SU-DHL-6 (cell line): ENCODE measurements at regions not wholly inside any gene's neighbourhood (a gene's known extent, or its start where the extent isn't known, plus 50 kb on each side); places are given as distances from the start of the nearest gene placed in this dataset.

ENCODE experiments used
- H2AFZ ChIP-seq: fragments of 200-600 bp; sonication (generic); 2 replicates; pipeline ENCODE4 v1.6.1; 2014; ENCODE audit warnings: low read depth, mild to moderate bottlenecking, moderate library complexity, mixed read lengths, antibody characterized with exemption, low read length; ENCODE audit not compliant: severe bottlenecking
- H3F3A ChIP-seq: fragments of 200-600 bp; shearing (Covaris generic); 2 replicates; pipeline ENCODE4 v1.6.0; 2016; ENCODE audit warnings: antibody characterized with exemption, mild to moderate bottlenecking; ENCODE audit not compliant: insufficient read depth
- H3K27ac ChIP-seq: fragments of 200-600 bp; sonication (generic); 2 replicates; pipeline ENCODE4 v1.5.1; 2016; ENCODE audit warnings: low read depth, mild to moderate bottlenecking, low read length, moderate library complexity, mixed read lengths
- H3K27me3 ChIP-seq: fragments of 200-600 bp; sonication (generic), shearing (Covaris generic); 2 replicates; pipeline ENCODE4 v1.6.0; 2014; ENCODE audit warnings: mild to moderate bottlenecking, low read length
- H3K36me3 ChIP-seq: fragments of 200-600 bp; sonication (generic); 2 replicates; pipeline ENCODE4 v1.6.1; 2014; ENCODE audit warnings: mild to moderate bottlenecking, low read length, mixed read lengths
- H3K4me2 ChIP-seq: fragments of 300-600, 200-600 bp; shearing (Covaris generic), sonication (generic); 2 replicates; pipeline ENCODE4 v1.6.0; 2014; ENCODE audit warnings: low read length, low read depth, mild to moderate bottlenecking; ENCODE audit not compliant: poor library complexity, severe bottlenecking
- H3K4me3 ChIP-seq: fragments of 200-600 bp; sonication (generic); 2 replicates; pipeline ENCODE4 v1.5.1; 2014; ENCODE audit warnings: antibody characterized with exemption, low read length, mild to moderate bottlenecking, mixed read lengths; ENCODE audit not compliant: insufficient read depth, poor library complexity, severe bottlenecking
- H3K79me2 ChIP-seq: fragments of 200-600 bp; sonication (generic); 2 replicates; pipeline ENCODE4 v1.6.1; 2014; ENCODE audit warnings: mild to moderate bottlenecking, low read length, moderate library complexity; ENCODE audit not compliant: insufficient read depth
- H3K9ac ChIP-seq: fragments of 200-600 bp; sonication (generic); 2 replicates; pipeline ENCODE4 v1.7.0; 2014; ENCODE audit warnings: mild to moderate bottlenecking, low read length
- H3K9me2 ChIP-seq: fragments of 200-600 bp; sonication (generic); replicated peaks from 2 replicates; pipeline ENCODE4 v1.6.1; 2014; ENCODE audit warnings: low read length; ENCODE audit not compliant: insufficient read depth
- H3K9me3 ChIP-seq: fragments of 200-600 bp; sonication (generic); 2 replicates; pipeline ENCODE4 v1.6.1; 2014; ENCODE audit warnings: low read length, mixed read lengths; ENCODE audit not compliant: insufficient read depth
- H4K20me1 ChIP-seq: fragments of 200-600 bp; sonication (generic); 2 replicates; pipeline ENCODE4 v1.6.1; 2014; ENCODE audit warnings: low read depth, mild to moderate bottlenecking, antibody characterized with exemption, low read length, moderate library complexity, mixed read lengths
- EZH2phosphoT487 ChIP-seq: fragments of 200-600 bp; sonication (generic), shearing (Covaris generic); conservative IDR thresholded peaks from 2 replicates; pipeline ENCODE4 v1.6.1; 2018; ENCODE audit warnings: mild to moderate bottlenecking, antibody characterized with exemption, low read length, moderate library complexity, mixed read lengths
- TF ChIP-seq, protein P1 (sequence below): fragments of 200-600 bp; sonication (generic); IDR thresholded peaks from one replicate; pipeline ENCODE4 v1.5.1; 2017; ENCODE audit warnings: antibody characterized with exemption, mild to moderate bottlenecking, low read length, moderate library complexity; ENCODE audit not compliant: insufficient read depth, poor library complexity, severe bottlenecking

DNA sequence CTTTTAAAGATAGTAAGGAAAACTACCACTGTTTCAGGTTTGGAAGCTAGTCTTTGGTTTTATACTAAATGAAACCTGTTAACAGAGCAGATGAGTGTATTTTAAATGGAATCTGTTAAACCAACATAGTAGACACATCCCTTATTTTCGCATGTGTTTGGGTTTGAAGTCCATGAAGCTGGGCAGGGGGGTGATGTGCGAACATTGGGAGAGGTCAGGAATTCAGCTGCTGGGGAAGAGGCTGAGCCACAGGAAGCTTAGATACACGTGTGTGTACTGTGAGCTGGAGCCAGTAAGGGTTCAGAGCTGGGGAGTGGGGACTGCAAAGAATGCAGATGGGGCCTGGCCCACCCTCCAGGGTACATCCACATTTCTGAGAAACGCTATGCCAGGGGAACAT lies 176.9 kb downstream of the VAPA start:
- H3K36me3 ChIP-seq = no peaks in the 10 kb centered on the region
- H3F3A ChIP-seq = no peaks in the 10 kb centered on the region
- no peaks in the 10 kb centered on the region for H3K9me2 ChIP-seq
- no peak for TF ChIP-seq EZH2phosphoT487
- TF ChIP-seq, protein P1, sequence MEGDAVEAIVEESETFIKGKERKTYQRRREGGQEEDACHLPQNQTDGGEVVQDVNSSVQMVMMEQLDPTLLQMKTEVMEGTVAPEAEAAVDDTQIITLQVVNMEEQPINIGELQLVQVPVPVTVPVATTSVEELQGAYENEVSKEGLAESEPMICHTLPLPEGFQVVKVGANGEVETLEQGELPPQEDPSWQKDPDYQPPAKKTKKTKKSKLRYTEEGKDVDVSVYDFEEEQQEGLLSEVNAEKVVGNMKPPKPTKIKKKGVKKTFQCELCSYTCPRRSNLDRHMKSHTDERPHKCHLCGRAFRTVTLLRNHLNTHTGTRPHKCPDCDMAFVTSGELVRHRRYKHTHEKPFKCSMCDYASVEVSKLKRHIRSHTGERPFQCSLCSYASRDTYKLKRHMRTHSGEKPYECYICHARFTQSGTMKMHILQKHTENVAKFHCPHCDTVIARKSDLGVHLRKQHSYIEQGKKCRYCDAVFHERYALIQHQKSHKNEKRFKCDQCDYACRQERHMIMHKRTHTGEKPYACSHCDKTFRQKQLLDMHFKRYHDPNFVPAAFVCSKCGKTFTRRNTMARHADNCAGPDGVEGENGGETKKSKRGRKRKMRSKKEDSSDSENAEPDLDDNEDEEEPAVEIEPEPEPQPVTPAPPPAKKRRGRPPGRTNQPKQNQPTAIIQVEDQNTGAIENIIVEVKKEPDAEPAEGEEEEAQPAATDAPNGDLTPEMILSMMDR = no peak
- no peak overlapping the region for H3K4me2 ChIP-seq
- H3K79me2 ChIP-seq = no peaks in the 10 kb centered on the region
- H2AFZ ChIP-seq = no peak overlapping the region
- no peaks in the 10 kb centered on the region for H4K20me1 ChIP-seq
- no peaks in the 10 kb centered on the region for H3K27me3 ChIP-seq
- no peak overlapping the region for H3K9ac ChIP-seq
- no peak overlapping the region for H3K4me3 ChIP-seq
- H3K9me3 ChIP-seq = no peaks in the 10 kb centered on the region
- no peak overlapping the region for H3K27ac ChIP-seq

DNA sequence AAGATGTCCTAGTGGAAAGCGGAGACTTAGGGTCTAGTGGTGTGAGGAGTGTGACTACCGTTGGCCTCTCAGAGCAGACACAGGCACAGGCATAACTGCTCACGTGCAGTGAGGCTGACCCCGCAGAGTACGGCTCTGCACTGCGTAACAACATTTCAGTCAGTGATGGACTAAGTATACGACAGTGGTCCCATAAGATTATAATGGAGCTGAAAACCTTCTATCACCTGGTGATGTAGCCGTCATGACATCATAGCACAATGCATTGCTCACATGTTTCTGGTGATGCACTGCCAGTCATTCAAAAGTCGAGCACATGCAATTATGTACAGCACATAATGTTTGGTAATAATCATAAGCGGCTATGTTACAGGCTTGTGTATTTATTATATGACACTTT lies 179.6 kb downstream of the VAPA start:
- Histone ChIP-seq H3K9ac (no peak overlapping the region), H4K20me1 (no peaks in the 10 kb centered on the region), H3K27me3 (no peaks in the 10 kb centered on the region), H2AFZ (no peak overlapping the region), H3K36me3 (no peaks in the 10 kb centered on the region), H3K27ac (no peak overlapping the region), H3F3A (no peaks in the 10 kb centered on the region), H3K4me2 (no peak overlapping the region), H3K4me3 (no peak overlapping the region), H3K9me3 (no peaks in the 10 kb centered on the region), H3K9me2 (no peaks in the 10 kb centered on the region), H3K79me2 (no peaks in the 10 kb centered on the region)
- TF ChIP-seq, protein P1 = no peak
- no peak for TF ChIP-seq EZH2phosphoT487

DNA sequence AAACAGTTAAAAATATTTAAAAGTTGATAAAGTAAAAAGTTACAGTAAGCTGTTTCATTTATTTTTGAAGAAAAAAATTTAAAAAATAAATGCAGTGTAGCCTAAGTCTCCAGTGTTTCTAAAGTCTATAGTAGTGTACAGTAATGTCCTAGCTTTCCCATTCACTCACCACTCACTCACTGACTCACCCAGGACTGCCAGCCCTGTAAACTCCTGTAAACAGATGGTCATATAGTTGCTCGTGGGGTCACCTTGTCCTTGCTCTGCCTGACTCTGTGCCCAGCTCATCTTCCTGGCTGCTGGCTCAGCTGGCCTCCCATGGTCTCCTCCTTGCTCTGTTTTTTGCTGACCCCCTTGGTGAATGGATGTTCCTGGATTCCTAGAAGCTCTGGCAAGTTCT lies 180.3 kb downstream of the VAPA start:
- no peak overlapping the region for H2AFZ ChIP-seq
- no peaks in the 10 kb centered on the region for H3K9me2 ChIP-seq
- H3K79me2 ChIP-seq = no peaks in the 10 kb centered on the region
- no peaks in the 10 kb centered on the region for H4K20me1 ChIP-seq
- no peak overlapping the region for H3K4me3 ChIP-seq
- no peaks in the 10 kb centered on the region for H3K36me3 ChIP-seq
- no peaks in the 10 kb centered on the region for H3K9me3 ChIP-seq
- TF ChIP-seq, protein P1 = no peak
- no peak for TF ChIP-seq EZH2phosphoT487
- H3F3A ChIP-seq = no peaks in the 10 kb centered on the region
- H3K27me3 ChIP-seq = no peaks in the 10 kb centered on the region
- no peak overlapping the region for H3K27ac ChIP-seq
- H3K9ac ChIP-seq = no peak overlapping the region
- no peak overlapping the region for H3K4me2 ChIP-seq
